BLaER1 treated with 17β-estradiol and CSF1 and Interleukin-3, amounts not matched to agents 10 nM and 100 nM (cell line): ENCODE measurements at regions not wholly inside any gene's neighbourhood (a gene's known extent, or its start where the extent isn't known, plus 50 kb on each side); places are given as distances from the start of the nearest gene placed in this dataset.
A peak's percentile ranks its signal among the peaks of the same experiment; 100 is the strongest.
"Not testable (repeated sequence)": the region's sequence is repeated elsewhere in the genome, so short reads cannot be mapped to it uniquely, and the experiment has no call there.

Source experiments
- H3K27ac ChIP-seq, 11 experiments: shearing (Covaris generic); formaldehyde crosslinking; 2 replicates each; pipeline ENCODE4 v1.8.1; 2022
- H3K27me3 ChIP-seq, 11 experiments: shearing (Covaris generic); formaldehyde crosslinking; 2 replicates each; pipeline ENCODE4 v1.8.1; 2022
- H3K36me3 ChIP-seq, 11 experiments: shearing (Covaris generic); formaldehyde crosslinking; 2 replicates each; pipeline ENCODE4 v1.8.1; 2022
- H3K4me1 ChIP-seq, 10 experiments: shearing (Covaris generic); formaldehyde crosslinking; 2 replicates each; pipeline ENCODE4 v1.8.1; 2022
- H3K4me2 ChIP-seq, 11 experiments: shearing (Covaris generic); formaldehyde crosslinking; 2 replicates each; pipeline ENCODE4 v1.8.1; 2022
- H3K4me3 ChIP-seq, 10 experiments: shearing (Covaris generic); formaldehyde crosslinking; 2 replicates each; pipeline ENCODE4 v1.8.1; 2022
- H3K9ac ChIP-seq, 11 experiments: shearing (Covaris generic); formaldehyde crosslinking; 2 replicates each; pipeline ENCODE4 v1.8.1; 2022
- H3K9me3 ChIP-seq, 11 experiments: shearing (Covaris generic); formaldehyde crosslinking; replicated peaks in 1 of 11; 2 replicates each; pipeline ENCODE4 v1.8.1; 2022
- H4K20me1 ChIP-seq, 11 experiments: shearing (Covaris generic); formaldehyde crosslinking; 2 replicates each; pipeline ENCODE4 v1.8.1; 2022
- Cebpa-rat ChIP-seq, 11 experiments: shearing (Covaris generic); IDR thresholded peaks; 2 replicates each; pipeline ENCODE4 v1.8.1; 2022

- no peaks in the 10 kb centered on the region for H4K20me1 ChIP-seq
Observed at GRCh38 chr6:105871542-105871941, 214.6 kb upstream of the PRDM1 start.

GRCh38 chr6:105869835-105870440 is 216.2 kb upstream of the PRDM1 start:
- Histone ChIP-seq H3K4me1 (peaks cover 34 to 83% (median 56%) of the 10 kb centered on the region in 10 experiments), H3K27ac (peak overlapping the region in 10 of 11 experiments; percentile 36 to 82 (median 58); a peak in 18 of 22 replicates), H3K4me2 (peak overlapping the region; percentile 42 to 86 (median 75)), H3K36me3 (peaks cover 0 to 7% (median 0%) of the 10 kb centered on the region in 11 experiments; a peak in 2 of 22 replicates), H3K4me3 (no peak overlapping the region; a peak in 1 of 20 replicates), H4K20me1 (no peaks in the 10 kb centered on the region), H3K9ac (peak overlapping the region in 2 of 11 experiments; percentile 31 to 67; a peak in 3 of 22 replicates), H3K27me3 (no peaks in the 10 kb centered on the region), H3K9me3 (peaks cover 0 to 37% (median 13%) of the 10 kb centered on the region in 11 experiments; a peak in 15 of 22 replicates)
- no peak for TF ChIP-seq Cebpa-rat (IDR thresholded peaks at IDR 0.05)

More at GRCh38 chr6:105871542-105871941, 214.6 kb upstream of the PRDM1 start:
- Histone ChIP-seq H3K27me3 (no peaks in the 10 kb centered on the region), H3K36me3 (no peaks in the 10 kb centered on the region), H3K4me1 (peaks cover 50 to 98% (median 72%) of the 10 kb centered on the region in 10 experiments), H3K27ac (peak overlapping the region in 3 of 11 experiments; percentile 23 to 82 (median 80); a peak in 5 of 22 replicates), H3K4me3 (no peak overlapping the region), H3K4me2 (peak overlapping the region in 3 of 11 experiments; percentile 75 to 86 (median 85); a peak in 6 of 22 replicates), H3K9me3 (peaks cover 0 to 21% (median 4%) of the 10 kb centered on the region in 11 experiments; a peak in 4 of 22 replicates), H3K9ac (no peak overlapping the region; a peak in 1 of 22 replicates)
- TF ChIP-seq Cebpa-rat (IDR thresholded peaks at IDR 0.05), result no peak

- peaks cover 34 to 83% (median 55%) of the 10 kb centered on the region in 10 experiments for H3K4me1 ChIP-seq
- H3K36me3 ChIP-seq, result peaks cover 0 to 7% (median 0%) of the 10 kb centered on the region in 11 experiments; a peak in 2 of 22 replicates
- H4K20me1 ChIP-seq, result no peaks in the 10 kb centered on the region
- peak overlapping the region; percentile 36 to 82 (median 58); a peak in 21 of 22 replicates for H3K27ac ChIP-seq
- H3K4me3 ChIP-seq, result no peak overlapping the region
- H3K9me3 ChIP-seq, result peaks cover 0 to 38% (median 15%) of the 10 kb centered on the region in 11 experiments; a peak in 15 of 22 replicates
- TF ChIP-seq Cebpa-rat (IDR thresholded peaks at IDR 0.05), result peak in 2 of 11 experiments; percentile 9 to 12; a peak in 1 of 22 replicates
- peak overlapping the region in 2 of 11 experiments; percentile 9 to 31; a peak in 2 of 22 replicates for H3K9ac ChIP-seq
- H3K4me2 ChIP-seq, result peak overlapping the region; percentile 42 to 86 (median 75)
- no peaks in the 10 kb centered on the region for H3K27me3 ChIP-seq
Observed at GRCh38 chr6:105868823-105869460, 217.2 kb upstream of the PRDM1 start.

DNA sequence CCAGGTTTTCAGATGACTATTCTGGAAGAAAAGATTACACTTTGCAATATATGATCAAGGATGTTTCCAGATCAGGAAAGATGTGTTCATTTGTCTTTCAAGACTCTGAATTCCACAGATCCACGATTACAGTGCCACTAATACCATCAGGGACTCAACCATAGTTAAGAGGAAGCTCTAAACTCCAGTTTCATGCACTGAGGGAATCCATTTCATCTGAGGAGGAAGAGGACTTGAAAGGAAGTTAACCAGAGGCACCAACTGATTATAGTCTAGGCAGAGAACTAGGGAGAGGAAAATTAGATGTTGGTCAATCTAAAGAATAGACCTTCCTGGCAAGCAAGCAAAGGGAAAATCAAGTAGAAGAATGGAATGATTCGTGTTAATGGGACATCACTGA is 218.3 kb upstream of the PRDM1 start:
- H3K4me2 ChIP-seq, result peak overlapping the region; percentile 42 to 86 (median 75); a peak in 21 of 22 replicates
- H3K4me1 ChIP-seq, result peaks cover 42 to 83% (median 55%) of the 10 kb centered on the region in 10 experiments
- peaks cover 0 to 38% (median 15%) of the 10 kb centered on the region in 11 experiments; a peak in 15 of 22 replicates for H3K9me3 ChIP-seq
- H3K27ac ChIP-seq, result peak overlapping the region in 10 of 11 experiments; percentile 38 to 82 (median 58); a peak in 16 of 22 replicates
- peaks cover 0 to 7% (median 0%) of the 10 kb centered on the region in 11 experiments; a peak in 2 of 22 replicates for H3K36me3 ChIP-seq
- no peak for TF ChIP-seq Cebpa-rat (IDR thresholded peaks at IDR 0.05)
- no peaks in the 10 kb centered on the region for H3K27me3 ChIP-seq
- no peak overlapping the region for H3K9ac ChIP-seq
- no peak overlapping the region for H3K4me3 ChIP-seq
- no peaks in the 10 kb centered on the region for H4K20me1 ChIP-seq

DNA sequence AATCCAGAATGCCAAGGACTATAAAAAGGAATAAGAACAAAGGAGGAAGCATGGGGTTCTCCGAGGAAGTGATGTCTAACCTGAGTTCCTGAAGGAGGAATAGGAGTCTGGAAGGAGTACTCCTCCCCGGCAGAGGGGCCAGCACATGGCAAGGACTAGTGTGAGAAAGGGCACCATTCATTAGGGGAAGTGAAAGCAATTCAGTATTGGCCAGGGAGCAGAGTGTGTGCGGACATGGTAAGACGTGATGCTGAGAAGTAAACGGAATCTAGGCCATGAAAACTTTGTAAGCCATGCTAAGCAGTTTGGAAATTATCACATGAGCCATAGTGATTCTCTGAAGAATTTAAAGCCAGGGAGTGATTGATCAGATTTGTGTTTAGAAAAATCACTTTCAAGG is 218.9 kb upstream of the PRDM1 start:
- H3K9me3 ChIP-seq, result peaks cover 0 to 38% (median 15%) of the 10 kb centered on the region in 11 experiments; a peak in 15 of 22 replicates
- peak overlapping the region in 5 of 11 experiments; percentile 58 to 82 (median 68); a peak in 6 of 22 replicates for H3K27ac ChIP-seq
- H4K20me1 ChIP-seq, result no peaks in the 10 kb centered on the region
- H3K9ac ChIP-seq, result no peak overlapping the region
- H3K27me3 ChIP-seq, result no peaks in the 10 kb centered on the region
- TF ChIP-seq Cebpa-rat (IDR thresholded peaks at IDR 0.05), result no peak
- H3K4me1 ChIP-seq, result peaks cover 47 to 82% (median 59%) of the 10 kb centered on the region in 10 experiments
- H3K4me3 ChIP-seq, result no peak overlapping the region
- H3K36me3 ChIP-seq, result peaks cover 0 to 7% (median 0%) of the 10 kb centered on the region in 11 experiments; a peak in 2 of 22 replicates
- H3K4me2 ChIP-seq, result peak overlapping the region in 8 of 11 experiments; percentile 7 to 86 (median 77); a peak in 11 of 22 replicates

GRCh38 chr6:105862936-105863607 is 223.1 kb upstream of the PRDM1 start:
- Histone ChIP-seq H3K4me1 (peaks cover 24 to 57% (median 43%) of the 10 kb centered on the region in 10 experiments), H3K4me2 (peak overlapping the region; percentile 47 to 85 (median 70)), H3K4me3 (no peak overlapping the region; a peak in 3 of 20 replicates), H3K36me3 (peaks cover 0 to 7% (median 0%) of the 10 kb centered on the region in 11 experiments; a peak in 2 of 22 replicates), H3K27me3 (no peaks in the 10 kb centered on the region), H3K9me3 (peaks cover 0 to 38% (median 21%) of the 10 kb centered on the region in 11 experiments; a peak in 16 of 22 replicates), H3K27ac (peak overlapping the region; percentile 56 to 79 (median 71)), H4K20me1 (no peaks in the 10 kb centered on the region), H3K9ac (peak overlapping the region; percentile 19 to 57 (median 40); a peak in 13 of 22 replicates)
- TF ChIP-seq Cebpa-rat (IDR thresholded peaks at IDR 0.05), result no peak

- H3K27me3 ChIP-seq, H3K4me2 ChIP-seq, H3K27ac ChIP-seq, H3K36me3 ChIP-seq, H3K9ac ChIP-seq, H4K20me1 ChIP-seq, H3K4me3 ChIP-seq: not testable (repeated sequence)
- Histone ChIP-seq H3K4me1 (peaks cover 20 to 40% (median 36%) of the 10 kb centered on the region in 10 experiments), H3K9me3 (peaks cover 0 to 35% (median 16%) of the 10 kb centered on the region in 11 experiments; a peak in 16 of 22 replicates)
Observed at GRCh38 chr6:105860927-105861326, 225.2 kb upstream of the PRDM1 start.

DNA sequence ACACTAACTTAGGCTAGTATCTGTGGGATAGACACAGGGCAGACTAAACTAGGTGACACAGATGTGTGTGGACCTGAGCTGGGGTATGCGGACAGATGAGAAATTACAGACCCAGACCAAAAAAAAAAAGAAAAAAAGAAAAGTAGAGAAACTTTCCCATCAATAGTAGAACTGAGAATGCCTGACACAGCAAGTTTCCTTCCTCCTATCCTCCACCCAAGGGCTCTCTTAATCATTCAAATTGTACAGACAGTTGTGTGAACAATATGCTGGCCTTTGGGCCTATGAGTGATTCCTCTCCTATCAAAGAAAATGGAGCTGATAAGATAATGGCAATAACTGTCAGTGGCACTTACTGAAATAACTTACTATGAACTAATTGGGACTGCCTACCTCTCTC is 226.7 kb upstream of the PRDM1 start:
- Histone ChIP-seq H3K27me3 (no peaks in the 10 kb centered on the region), H3K4me3 (no peak overlapping the region), H3K4me2 (peak overlapping the region in 6 of 11 experiments; percentile 5 to 68 (median 40); a peak in 9 of 22 replicates), H4K20me1 (no peaks in the 10 kb centered on the region), H3K9ac (peak overlapping the region in 1 of 11 experiments; percentile 22; a peak in 1 of 22 replicates), H3K4me1 (peaks cover 20 to 38% (median 34%) of the 10 kb centered on the region in 10 experiments), H3K36me3 (no peaks in the 10 kb centered on the region), H3K27ac (peak overlapping the region in 5 of 11 experiments; percentile 0 to 51 (median 7); a peak in 5 of 22 replicates), H3K9me3 (peaks cover 0 to 32% (median 19%) of the 10 kb centered on the region in 11 experiments; a peak in 17 of 22 replicates)
- TF ChIP-seq Cebpa-rat (IDR thresholded peaks at IDR 0.05), result no peak

GRCh38 chr6:105858639-105859038 is 227.5 kb upstream of the PRDM1 start:
- not testable (repeated sequence) for H3K9ac ChIP-seq, H3K4me3 ChIP-seq, H3K27ac ChIP-seq, H3K36me3 ChIP-seq, H4K20me1 ChIP-seq, H3K4me2 ChIP-seq, H3K27me3 ChIP-seq
- peaks cover 12 to 30% (median 26%) of the 10 kb centered on the region in 10 experiments for H3K4me1 ChIP-seq
- H3K9me3 ChIP-seq, result peaks cover 0 to 38% (median 24%) of the 10 kb centered on the region in 11 experiments; a peak in 18 of 22 replicates
